GM23338 (cell line): ENCODE measurements at regions not wholly inside any gene's neighbourhood (a gene's known extent, or its start where the extent isn't known, plus 50 kb on each side); places are given as distances from the start of the nearest gene placed in this dataset.
A peak's percentile ranks its signal among the peaks of the same experiment; 100 is the strongest.

Experiments
- ATAC-seq: fragments of 200-7000 bp; cut with Tn5 transposase; 3 replicates; pipeline ENCODE4 v1.9.1; 2020
- DNase-seq: peaks from one replicate; pipeline ENCODE4 v3.0.0-alpha.2; 2015; ENCODE audit warnings: low spot score
- H2AFZ ChIP-seq: fragments of 200-600 bp; sonication (generic); 2 replicates; pipeline ENCODE4 v1.8.0; 2016; ENCODE audit warnings: antibody characterized with exemption, mild to moderate bottlenecking, moderate library complexity
- H3F3A ChIP-seq: fragments of 200-600 bp; sonication (generic); replicated peaks from 2 replicates; pipeline ENCODE4 v1.8.0; 2017; ENCODE audit warnings: antibody characterized with exemption, mixed run types, low read depth
- H3K27ac ChIP-seq: fragments of 200-600 bp; sonication (generic); 2 replicates; pipeline ENCODE4 v1.6.1; 2016; ENCODE audit warnings: low read depth
- H3K27me3 ChIP-seq: fragments of 200-600 bp; sonication (generic); 2 replicates; pipeline ENCODE4 v1.8.0; 2016; ENCODE audit warnings: mild to moderate bottlenecking, mixed run types, moderate library complexity; ENCODE audit not compliant: insufficient read depth
- H3K36me3 ChIP-seq: fragments of 200-600 bp; sonication (generic); 2 replicates; pipeline ENCODE4 v1.8.0; 2016; ENCODE audit warnings: mild to moderate bottlenecking; ENCODE audit not compliant: insufficient read depth
- H3K4me1 ChIP-seq: fragments of 200-600 bp; sonication (generic); 2 replicates; pipeline ENCODE4 v1.8.0; 2016; ENCODE audit warnings: mild to moderate bottlenecking, moderate library complexity; ENCODE audit not compliant: insufficient read depth
- H3K4me2 ChIP-seq: fragments of 200-600 bp; sonication (generic); 2 replicates; pipeline ENCODE4 v1.7.1; 2017; ENCODE audit warnings: mixed run types
- H3K4me3 ChIP-seq: fragments of 200-600 bp; sonication (generic); 2 replicates; pipeline ENCODE4 v1.6.1; 2016; ENCODE audit warnings: mixed run types
- H3K79me2 ChIP-seq: fragments of 200-600 bp; sonication (generic); replicated peaks from 2 replicates; pipeline ENCODE4 v1.8.0; 2017; ENCODE audit warnings: mild to moderate bottlenecking; ENCODE audit not compliant: insufficient read depth
- H3K9me2 ChIP-seq: fragments of 200-600 bp; sonication (generic); 2 replicates; pipeline ENCODE4 v1.8.0; 2017; ENCODE audit not compliant: insufficient read depth
- H4K20me1 ChIP-seq: fragments of 200-600 bp; sonication (generic); replicated peaks from 2 replicates; pipeline ENCODE4 v1.8.0; 2017; ENCODE audit warnings: mild to moderate bottlenecking; ENCODE audit not compliant: insufficient read depth
- H3K27ac Mint-ChIP-seq: 2 replicates; pipeline ENCODE4 v1.8.0; 2020; ENCODE audit warnings: inconsistent platforms, mild to moderate bottlenecking, moderate library complexity, mixed read lengths
- H3K27me3 Mint-ChIP-seq: 3 replicates; pipeline ENCODE4 v1.8.0; 2022; ENCODE audit warnings: low read depth, mild to moderate bottlenecking, moderate library complexity, mixed read lengths, inconsistent platforms; ENCODE audit not compliant: insufficient read depth, poor library complexity
- H3K36me3 Mint-ChIP-seq: 3 replicates; pipeline ENCODE4 v1.8.0; 2021; ENCODE audit warnings: low read depth, mild to moderate bottlenecking, inconsistent platforms, moderate library complexity, mixed read lengths
- H3K4me1 Mint-ChIP-seq: 3 replicates; pipeline ENCODE4 v1.8.0; 2020; ENCODE audit warnings: mild to moderate bottlenecking, inconsistent platforms, mixed read lengths
- H3K4me3 Mint-ChIP-seq: 3 replicates; pipeline ENCODE4 v1.8.0; 2021; ENCODE audit warnings: moderate library complexity, mild to moderate bottlenecking, inconsistent platforms, mixed read lengths
- H3K9me3 Mint-ChIP-seq: 3 replicates; pipeline ENCODE4 v1.8.0; 2020; ENCODE audit warnings: moderate library complexity, mild to moderate bottlenecking, inconsistent platforms, mixed read lengths
- CREB1 ChIP-seq: fragments of 250-450 bp; sonication (Bioruptor Pico); IDR thresholded peaks from 2 replicates; pipeline ENCODE4 v1.5.0; 2020; ENCODE audit warnings: low read depth, mild to moderate bottlenecking, moderate library complexity
- EZH2 ChIP-seq: fragments of 200-600 bp; sonication (generic); IDR thresholded peaks from one replicate; pipeline ENCODE4 v1.8.0; 2017; ENCODE audit warnings: antibody characterized with exemption, mild to moderate bottlenecking, low read depth; ENCODE audit not compliant: unreplicated experiment
- NANOG ChIP-seq: IDR thresholded peaks from 2 replicates; pipeline ENCODE4 v1.6.1; 2016; ENCODE audit warnings: antibody characterized with exemption, borderline replicate concordance
- POLR2AphosphoS5 ChIP-seq: IDR thresholded peaks from 2 replicates; pipeline ENCODE4 v1.6.1; 2016; ENCODE audit warnings: antibody characterized with exemption, low read depth
- ZNF114 ChIP-seq: fragments of 250-450 bp; sonication (Bioruptor Pico); IDR thresholded peaks from 2 replicates; pipeline ENCODE4 v1.5.0; 2020; ENCODE audit warnings: mild to moderate bottlenecking, moderate library complexity
- TF ChIP-seq, protein P1 (sequence below): IDR thresholded peaks from one replicate; pipeline ENCODE4 v1.6.1; 2018; ENCODE audit warnings: antibody characterized with exemption; ENCODE audit not compliant: unreplicated experiment
- TF ChIP-seq, protein P2 (sequence below): IDR thresholded peaks from 2 replicates; pipeline ENCODE4 v1.6.1; 2016; ENCODE audit warnings: antibody characterized with exemption
- TF ChIP-seq, protein P3 (sequence below), 2 experiments: fragments of 200-600 bp in 1 of 2; sonication (generic) in 1 of 2; conservative IDR thresholded peaks; 2 replicates each; pipeline versions ENCODE4 v1.5.1 to v1.6.1; 2016 to 2017; ENCODE audit warnings: antibody characterized with exemption in 2 of 2, low read depth in 2 of 2, mild to moderate bottlenecking in 2 of 2, moderate library complexity in 1 of 2

DNA sequence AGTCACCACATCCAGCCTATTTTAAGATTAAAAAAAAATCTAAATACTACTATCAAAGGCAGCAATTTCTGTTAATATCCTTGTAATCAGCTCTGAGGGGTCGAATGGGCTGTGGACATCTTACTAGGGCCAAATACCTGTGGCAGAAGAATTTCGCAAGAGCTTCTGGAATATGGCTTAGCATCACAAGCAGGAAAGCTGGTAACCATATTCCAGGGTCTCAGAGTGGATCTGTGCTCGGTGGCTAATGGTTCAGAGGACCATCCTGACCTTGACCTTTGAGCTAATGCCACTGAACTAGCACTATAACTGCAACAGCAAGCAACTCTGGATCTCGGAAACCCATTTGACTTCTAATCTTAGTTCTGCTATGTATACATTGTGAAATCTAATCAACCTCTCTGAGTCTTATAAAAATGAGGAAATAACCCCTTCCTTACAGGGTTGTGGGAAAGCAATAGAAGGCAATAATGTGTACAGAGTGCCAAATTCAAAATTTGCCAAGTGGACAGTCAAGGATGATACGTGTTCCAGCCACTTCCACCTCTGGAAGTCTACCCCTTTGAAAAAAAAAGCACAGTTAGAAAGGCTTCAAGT is 65.5 kb downstream of the CYP26A1 start (continued):
- TF ChIP-seq, protein P1, sequence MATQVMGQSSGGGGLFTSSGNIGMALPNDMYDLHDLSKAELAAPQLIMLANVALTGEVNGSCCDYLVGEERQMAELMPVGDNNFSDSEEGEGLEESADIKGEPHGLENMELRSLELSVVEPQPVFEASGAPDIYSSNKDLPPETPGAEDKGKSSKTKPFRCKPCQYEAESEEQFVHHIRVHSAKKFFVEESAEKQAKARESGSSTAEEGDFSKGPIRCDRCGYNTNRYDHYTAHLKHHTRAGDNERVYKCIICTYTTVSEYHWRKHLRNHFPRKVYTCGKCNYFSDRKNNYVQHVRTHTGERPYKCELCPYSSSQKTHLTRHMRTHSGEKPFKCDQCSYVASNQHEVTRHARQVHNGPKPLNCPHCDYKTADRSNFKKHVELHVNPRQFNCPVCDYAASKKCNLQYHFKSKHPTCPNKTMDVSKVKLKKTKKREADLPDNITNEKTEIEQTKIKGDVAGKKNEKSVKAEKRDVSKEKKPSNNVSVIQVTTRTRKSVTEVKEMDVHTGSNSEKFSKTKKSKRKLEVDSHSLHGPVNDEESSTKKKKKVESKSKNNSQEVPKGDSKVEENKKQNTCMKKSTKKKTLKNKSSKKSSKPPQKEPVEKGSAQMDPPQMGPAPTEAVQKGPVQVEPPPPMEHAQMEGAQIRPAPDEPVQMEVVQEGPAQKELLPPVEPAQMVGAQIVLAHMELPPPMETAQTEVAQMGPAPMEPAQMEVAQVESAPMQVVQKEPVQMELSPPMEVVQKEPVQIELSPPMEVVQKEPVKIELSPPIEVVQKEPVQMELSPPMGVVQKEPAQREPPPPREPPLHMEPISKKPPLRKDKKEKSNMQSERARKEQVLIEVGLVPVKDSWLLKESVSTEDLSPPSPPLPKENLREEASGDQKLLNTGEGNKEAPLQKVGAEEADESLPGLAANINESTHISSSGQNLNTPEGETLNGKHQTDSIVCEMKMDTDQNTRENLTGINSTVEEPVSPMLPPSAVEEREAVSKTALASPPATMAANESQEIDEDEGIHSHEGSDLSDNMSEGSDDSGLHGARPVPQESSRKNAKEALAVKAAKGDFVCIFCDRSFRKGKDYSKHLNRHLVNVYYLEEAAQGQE, result no peak
- no peak for TF ChIP-seq ZNF114
- TF ChIP-seq EZH2, result no peak
- TF ChIP-seq, protein P2, sequence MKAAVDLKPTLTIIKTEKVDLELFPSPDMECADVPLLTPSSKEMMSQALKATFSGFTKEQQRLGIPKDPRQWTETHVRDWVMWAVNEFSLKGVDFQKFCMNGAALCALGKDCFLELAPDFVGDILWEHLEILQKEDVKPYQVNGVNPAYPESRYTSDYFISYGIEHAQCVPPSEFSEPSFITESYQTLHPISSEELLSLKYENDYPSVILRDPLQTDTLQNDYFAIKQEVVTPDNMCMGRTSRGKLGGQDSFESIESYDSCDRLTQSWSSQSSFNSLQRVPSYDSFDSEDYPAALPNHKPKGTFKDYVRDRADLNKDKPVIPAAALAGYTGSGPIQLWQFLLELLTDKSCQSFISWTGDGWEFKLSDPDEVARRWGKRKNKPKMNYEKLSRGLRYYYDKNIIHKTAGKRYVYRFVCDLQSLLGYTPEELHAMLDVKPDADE, result no peak
- no peak for TF ChIP-seq NANOG

DNA sequence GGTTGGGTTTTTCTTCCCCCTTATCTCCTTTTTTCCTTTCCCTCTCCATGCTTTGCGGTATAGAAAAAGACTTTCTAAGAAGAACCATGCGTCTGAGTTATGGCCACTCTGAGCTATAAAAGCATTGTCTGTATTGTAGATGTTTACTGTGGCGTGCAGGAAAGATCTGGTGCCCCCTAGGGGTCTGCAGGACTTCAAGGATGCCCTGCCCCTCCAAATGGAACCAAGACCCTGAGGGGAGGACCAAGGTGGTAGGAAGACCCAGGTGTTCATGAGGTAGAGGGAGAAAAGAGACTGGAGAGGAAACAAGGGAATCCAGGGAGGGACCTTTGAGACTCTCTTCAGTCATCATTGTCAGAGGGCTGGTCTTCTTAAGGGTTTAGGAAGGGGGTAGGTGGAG is 68.8 kb downstream of the CYP26A1 start:
- Histone ChIP-seq H3K9me2 (peaks cover 25% of the 10 kb centered on the region), H4K20me1 (no peaks in the 10 kb centered on the region), H3K79me2 (no peaks in the 10 kb centered on the region), H3K27ac (no peak overlapping the region), H3F3A (no peaks in the 10 kb centered on the region), H3K4me3 (no peak overlapping the region), H3K4me2 (no peak overlapping the region), H2AFZ (no peak overlapping the region), H3K4me1 (0 out of 2 replicates have a peak, but pooled peaks cover under 1% of the 10 kb centered on the region), H3K36me3 (no peaks in the 10 kb centered on the region; the same call in 1 of the 2 replicates), H3K27me3 (no peaks in the 10 kb centered on the region)
- H3K4me1 Mint-ChIP-seq, result peaks cover 8% of the 10 kb centered on the region
- no peak overlapping the region for H3K27ac Mint-ChIP-seq
- DNase-seq, result no peak
- H3K36me3 Mint-ChIP-seq, result peaks cover 3% of the 10 kb centered on the region; the same call in 2 of the 3 replicates
- TF ChIP-seq, protein P3, sequence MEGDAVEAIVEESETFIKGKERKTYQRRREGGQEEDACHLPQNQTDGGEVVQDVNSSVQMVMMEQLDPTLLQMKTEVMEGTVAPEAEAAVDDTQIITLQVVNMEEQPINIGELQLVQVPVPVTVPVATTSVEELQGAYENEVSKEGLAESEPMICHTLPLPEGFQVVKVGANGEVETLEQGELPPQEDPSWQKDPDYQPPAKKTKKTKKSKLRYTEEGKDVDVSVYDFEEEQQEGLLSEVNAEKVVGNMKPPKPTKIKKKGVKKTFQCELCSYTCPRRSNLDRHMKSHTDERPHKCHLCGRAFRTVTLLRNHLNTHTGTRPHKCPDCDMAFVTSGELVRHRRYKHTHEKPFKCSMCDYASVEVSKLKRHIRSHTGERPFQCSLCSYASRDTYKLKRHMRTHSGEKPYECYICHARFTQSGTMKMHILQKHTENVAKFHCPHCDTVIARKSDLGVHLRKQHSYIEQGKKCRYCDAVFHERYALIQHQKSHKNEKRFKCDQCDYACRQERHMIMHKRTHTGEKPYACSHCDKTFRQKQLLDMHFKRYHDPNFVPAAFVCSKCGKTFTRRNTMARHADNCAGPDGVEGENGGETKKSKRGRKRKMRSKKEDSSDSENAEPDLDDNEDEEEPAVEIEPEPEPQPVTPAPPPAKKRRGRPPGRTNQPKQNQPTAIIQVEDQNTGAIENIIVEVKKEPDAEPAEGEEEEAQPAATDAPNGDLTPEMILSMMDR (conservative IDR thresholded peaks at IDR 0.05; ENCODE audit: low read depth in 2 of 2), result peak; percentile 28 to 31; a peak in 3 of 4 replicates
- TF ChIP-seq, protein P2, result no peak
- no peak for TF ChIP-seq POLR2AphosphoS5
- TF ChIP-seq CREB1, result no peak
- H3K27me3 Mint-ChIP-seq, result peaks cover 2% of the 10 kb centered on the region
- no peak overlapping the region for H3K4me3 Mint-ChIP-seq
- no peak for ATAC-seq
- H3K9me3 Mint-ChIP-seq, result no peaks in the 10 kb centered on the region; the same call in 2 of the 3 replicates
